OCI-LY1 (cell line): ENCODE measurements at regions not wholly inside any gene's neighbourhood (a gene's known extent, or its start where the extent isn't known, plus 50 kb on each side); places are given as distances from the start of the nearest gene placed in this dataset.

Experiments used
- H2AFZ ChIP-seq: fragments of 200-600 bp; sonication (generic), shearing (Covaris generic); 2 replicates; pipeline ENCODE4 v1.6.0; 2014; ENCODE audit warnings: antibody characterized with exemption, mild to moderate bottlenecking, low read length
- H3F3A ChIP-seq: fragments of 200-600 bp; sonication (generic), shearing (Covaris generic); 2 replicates; pipeline ENCODE4 v1.6.0; 2014; ENCODE audit warnings: mild to moderate bottlenecking, antibody characterized with exemption, low read length, moderate library complexity; ENCODE audit not compliant: insufficient read depth
- H3K27ac ChIP-seq: fragments of 200-600 bp; sonication (generic); 2 replicates; pipeline ENCODE4 v1.5.1; 2014; ENCODE audit warnings: low read length, mixed run types, mild to moderate bottlenecking, low read depth; ENCODE audit not compliant: poor library complexity, severe bottlenecking
- H3K27me3 ChIP-seq: fragments of 200-600 bp; sonication (generic); 2 replicates; pipeline ENCODE4 v1.6.0; 2014; ENCODE audit warnings: antibody characterized with exemption, mild to moderate bottlenecking, low read length, moderate library complexity; ENCODE audit not compliant: insufficient read depth
- H3K36me3 ChIP-seq: fragments of 200-600 bp; sonication (generic); 2 replicates; pipeline ENCODE4 v1.6.1; 2014; ENCODE audit warnings: mild to moderate bottlenecking, antibody characterized with exemption, low read length, moderate library complexity, mixed read lengths; ENCODE audit not compliant: insufficient read depth
- H3K4me1 ChIP-seq: fragments of 200-600 bp; sonication (generic); 2 replicates; pipeline ENCODE4 v1.5.1; 2014; ENCODE audit warnings: mild to moderate bottlenecking, low read length, moderate library complexity; ENCODE audit not compliant: insufficient read depth, severe bottlenecking
- H3K4me2 ChIP-seq: fragments of 200-600 bp; sonication (generic), shearing (Covaris generic); 2 replicates; pipeline ENCODE4 v1.6.1; 2014; ENCODE audit warnings: low read length
- H3K4me3 ChIP-seq: fragments of 200-600 bp; sonication (generic); 2 replicates; pipeline ENCODE4 v1.5.1; 2014; ENCODE audit warnings: low read length, low read depth, mild to moderate bottlenecking, mixed read lengths; ENCODE audit not compliant: poor library complexity, severe bottlenecking
- H3K79me2 ChIP-seq: fragments of 200-600 bp; shearing (Covaris generic); 2 replicates; pipeline ENCODE4 v1.6.1; 2016; ENCODE audit warnings: mixed run types, low read length, mixed read lengths; ENCODE audit not compliant: insufficient read depth
- H3K9ac ChIP-seq: fragments of 200-600 bp; sonication (generic), shearing (Covaris generic); 2 replicates; pipeline ENCODE4 v1.6.1; 2014; ENCODE audit warnings: mild to moderate bottlenecking, low read length, mixed read lengths
- H3K9me2 ChIP-seq: fragments of 200-600 bp; sonication (generic), shearing (Covaris generic); 2 replicates; pipeline ENCODE4 v1.6.1; 2014; ENCODE audit warnings: low read depth, mild to moderate bottlenecking, low read length, mixed read lengths
- H3K9me3 ChIP-seq: fragments of 200-600 bp; shearing (Covaris generic); 2 replicates; pipeline ENCODE4 v1.6.1; 2014; ENCODE audit warnings: low read length, mixed read lengths
- H4K20me1 ChIP-seq: fragments of 200-600 bp; sonication (generic), shearing (Covaris generic); 2 replicates; pipeline ENCODE4 v1.6.0; 2016; ENCODE audit warnings: mild to moderate bottlenecking, low read length; ENCODE audit not compliant: insufficient read depth
- CTCF ChIP-seq: fragments of 200-600 bp; sonication (generic), shearing (Covaris generic); IDR thresholded peaks from 2 replicates; pipeline ENCODE4 v1.5.1; 2017; ENCODE audit warnings: mild to moderate bottlenecking, antibody characterized with exemption, low read length, moderate library complexity, mixed read lengths
- EZH2 ChIP-seq: fragments of 200-600 bp; sonication (generic), shearing (Covaris generic); IDR thresholded peaks from 2 replicates; pipeline ENCODE4 v1.8.0; 2017; ENCODE audit warnings: borderline replicate concordance, mixed run types, mild to moderate bottlenecking, antibody characterized with exemption, low read length, moderate library complexity, mixed read lengths

GRCh38 chr2:4597400-4597799, 894.0 kb downstream of the DCDC2C start:
- Histone ChIP-seq H3K9me3 (no peaks in the 10 kb centered on the region), H3K9me2 (no peaks in the 10 kb centered on the region), H3K9ac (no peak overlapping the region), H3K79me2 (no peaks in the 10 kb centered on the region), H3K36me3 (no peaks in the 10 kb centered on the region), H3K27ac (no peak overlapping the region), H3K4me3 (no peak overlapping the region), H2AFZ (no peak overlapping the region), H3K4me2 (no peak overlapping the region), H3K4me1 (peaks cover 12% of the 10 kb centered on the region), H3F3A (no peaks in the 10 kb centered on the region), H3K27me3 (no peaks in the 10 kb centered on the region), H4K20me1 (no peaks in the 10 kb centered on the region)
- TF ChIP-seq EZH2 (no peak), CTCF (no peak)

- H3K36me3 ChIP-seq = no peaks in the 10 kb centered on the region
- TF ChIP-seq EZH2 (no peak), CTCF (no peak)
- H3K79me2 ChIP-seq = no peaks in the 10 kb centered on the region
- no peaks in the 10 kb centered on the region for H3K27me3 ChIP-seq
- H3K4me1 ChIP-seq = peaks cover 4% of the 10 kb centered on the region
- H3K4me3 ChIP-seq = no peak overlapping the region
- H2AFZ ChIP-seq = no peak overlapping the region
- no peaks in the 10 kb centered on the region for H3K9me3 ChIP-seq
- no peaks in the 10 kb centered on the region for H4K20me1 ChIP-seq
- no peak overlapping the region for H3K27ac ChIP-seq
- no peaks in the 10 kb centered on the region for H3K9me2 ChIP-seq
- no peak overlapping the region for H3K9ac ChIP-seq
- H3K4me2 ChIP-seq = no peak overlapping the region
- no peaks in the 10 kb centered on the region for H3F3A ChIP-seq
Observed at GRCh38 chr2:4604767-4605166, 901.4 kb downstream of the DCDC2C start.

- H3K4me2 ChIP-seq = no peak overlapping the region
- H2AFZ ChIP-seq = no peak overlapping the region
- H3K27ac ChIP-seq = no peak overlapping the region
- no peaks in the 10 kb centered on the region for H3F3A ChIP-seq
- H3K9me2 ChIP-seq = no peaks in the 10 kb centered on the region
- H3K4me1 ChIP-seq = no peaks in the 10 kb centered on the region
- no peak overlapping the region for H3K4me3 ChIP-seq
- no peaks in the 10 kb centered on the region for H3K27me3 ChIP-seq
- no peak for TF ChIP-seq EZH2
- no peak for TF ChIP-seq CTCF
- no peaks in the 10 kb centered on the region for H4K20me1 ChIP-seq
- H3K9me3 ChIP-seq = no peaks in the 10 kb centered on the region
- H3K79me2 ChIP-seq = no peaks in the 10 kb centered on the region
- no peaks in the 10 kb centered on the region for H3K36me3 ChIP-seq
- no peak overlapping the region for H3K9ac ChIP-seq
Observed at GRCh38 chr2:4618141-4618540, 914.8 kb downstream of the DCDC2C start.
